ENCODE measurements at regions not wholly inside any gene's neighbourhood (a gene's known extent, or its start where the extent isn't known, plus 50 kb on each side); places are given as distances from the start of the nearest gene placed in this dataset.

DNA sequence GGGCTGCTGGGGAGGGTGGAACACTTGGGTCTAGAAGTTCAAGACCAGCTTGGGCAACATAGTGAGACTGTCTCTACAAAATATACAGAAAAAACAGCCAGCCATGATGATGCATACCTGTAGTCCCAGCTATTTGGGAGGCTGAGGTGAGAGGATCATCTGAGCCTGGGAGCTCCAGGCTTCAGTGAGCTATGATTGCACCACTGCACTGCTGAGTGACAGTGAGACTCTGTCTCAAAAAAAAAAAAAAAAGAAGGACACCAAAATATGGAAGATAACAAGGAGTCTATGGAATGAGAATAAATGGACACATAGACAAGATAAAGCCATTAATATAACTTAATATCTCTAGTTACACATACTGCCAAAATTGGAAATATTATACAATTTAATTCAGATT, 62.7 kb upstream of the IL15 start:
- no peaks in the 10 kb centered on the region for H3K36me3 ChIP-seq (ENCODE audit: control insufficient read depth, insufficient read depth, low read length)
- H3K4me1 ChIP-seq (replicated peaks in 1 of 2; ENCODE audit: control insufficient read depth in 2 of 2, insufficient read depth in 2 of 2, low read length in 2 of 2) = no peaks in the 10 kb centered on the region
- ATAC-seq = no peak
- ChIA-PET CTCF (ENCODE audit: low intra/inter-chr PET ratio) (no interaction called here), POLR2A (no interaction called here)
- H3K79me2 ChIP-seq (ENCODE audit: control insufficient read depth, insufficient read depth, low read length) = no peaks in the 10 kb centered on the region
- no peak overlapping the region for H3K27ac ChIP-seq (ENCODE audit: extremely low read depth, low read depth, low read length)
- in situ Hi-C loops (cut with MboI) = no loop called here
- no peaks in the 10 kb centered on the region for H3K9me1 ChIP-seq (ENCODE audit: control insufficient read depth, insufficient read depth, low read length)
- no peak overlapping the region for H3K9ac ChIP-seq (ENCODE audit: insufficient read depth in 1 of 2, low read depth in 2 of 2, low read length in 2 of 2)
- no peaks in the 10 kb centered on the region for H4K20me1 ChIP-seq (replicated peaks; ENCODE audit: control insufficient read depth, insufficient read depth, low read length)
- no TSS peak for BruUV-seq (replicated peaks)
- no peak for FAIRE-seq
- H3K4me3 ChIP-seq = no peak overlapping the region
- no peak overlapping the region for H3K4me2 ChIP-seq (ENCODE audit: insufficient read depth, low read length)
- intact Hi-C loops (cut with micrococcal nuclease) = no loop called here
- no peak for DNase-seq (ENCODE audit: extremely low read depth in 1 of 4, low spot score in 3 of 4)
- H3K9me3 ChIP-seq (replicated peaks; ENCODE audit: control insufficient read depth, insufficient read depth, low read depth, low read length) = no peaks in the 10 kb centered on the region
- TF ChIP-seq C11orf30 (IDR thresholded peaks at IDR 0.05; ENCODE audit: low read depth) (no peak), HDAC8 (tag; IDR thresholded peaks at IDR 0.05) (no peak), MAZ (CRISPR knock-in tag; conservative IDR thresholded peaks at IDR 0.05 in 1 of 2, IDR thresholded peaks at IDR 0.05 in 1 of 2) (no peak), CHAMP1 (IDR thresholded peaks at IDR 0.05) (no peak), SAFB2 (IDR thresholded peaks at IDR 0.05; ENCODE audit: borderline replicate concordance, low read depth, low read length, severe bottlenecking) (no peak), ZNF57 (CRISPR knock-in tag; IDR thresholded peaks at IDR 0.05) (no peak), SRSF3 (IDR thresholded peaks at IDR 0.05; ENCODE audit: insufficient read depth, low read length) (no peak), ZBTB11 (CRISPR knock-in tag; IDR thresholded peaks at IDR 0.05) (no peak), GTF2F1 (IDR thresholded peaks at IDR 0.05; ENCODE audit: low read depth, low read length) (no peak), POLR2G (IDR thresholded peaks at IDR 0.05; ENCODE audit: low read depth, low read length) (no peak), TEAD4 (IDR thresholded peaks at IDR 0.05; ENCODE audit: low read length) (no peak), TEAD4 (CRISPR knock-in tag; IDR thresholded peaks at IDR 0.05; ENCODE audit: borderline replicate concordance) (no peak), FOXK1 (CRISPR knock-in tag; IDR thresholded peaks at IDR 0.05; ENCODE audit: borderline replicate concordance) (no peak)
- TF ChIP-seq, protein P1, sequence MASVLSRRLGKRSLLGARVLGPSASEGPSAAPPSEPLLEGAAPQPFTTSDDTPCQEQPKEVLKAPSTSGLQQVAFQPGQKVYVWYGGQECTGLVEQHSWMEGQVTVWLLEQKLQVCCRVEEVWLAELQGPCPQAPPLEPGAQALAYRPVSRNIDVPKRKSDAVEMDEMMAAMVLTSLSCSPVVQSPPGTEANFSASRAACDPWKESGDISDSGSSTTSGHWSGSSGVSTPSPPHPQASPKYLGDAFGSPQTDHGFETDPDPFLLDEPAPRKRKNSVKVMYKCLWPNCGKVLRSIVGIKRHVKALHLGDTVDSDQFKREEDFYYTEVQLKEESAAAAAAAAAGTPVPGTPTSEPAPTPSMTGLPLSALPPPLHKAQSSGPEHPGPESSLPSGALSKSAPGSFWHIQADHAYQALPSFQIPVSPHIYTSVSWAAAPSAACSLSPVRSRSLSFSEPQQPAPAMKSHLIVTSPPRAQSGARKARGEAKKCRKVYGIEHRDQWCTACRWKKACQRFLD (CRISPR knock-in tag; IDR thresholded peaks at IDR 0.05) = no peak
- no peak overlapping the region for H2AFZ ChIP-seq (ENCODE audit: low read depth, low read length)
- H3K27me3 ChIP-seq (ENCODE audit: control insufficient read depth in 2 of 2, insufficient read depth in 2 of 2, low read length in 2 of 2) = no peaks in the 10 kb centered on the region
